ENCODE measurements at regions not wholly inside any gene's neighbourhood (a gene's known extent, or its start where the extent isn't known, plus 50 kb on each side); places are given as distances from the start of the nearest gene placed in this dataset.

DNA sequence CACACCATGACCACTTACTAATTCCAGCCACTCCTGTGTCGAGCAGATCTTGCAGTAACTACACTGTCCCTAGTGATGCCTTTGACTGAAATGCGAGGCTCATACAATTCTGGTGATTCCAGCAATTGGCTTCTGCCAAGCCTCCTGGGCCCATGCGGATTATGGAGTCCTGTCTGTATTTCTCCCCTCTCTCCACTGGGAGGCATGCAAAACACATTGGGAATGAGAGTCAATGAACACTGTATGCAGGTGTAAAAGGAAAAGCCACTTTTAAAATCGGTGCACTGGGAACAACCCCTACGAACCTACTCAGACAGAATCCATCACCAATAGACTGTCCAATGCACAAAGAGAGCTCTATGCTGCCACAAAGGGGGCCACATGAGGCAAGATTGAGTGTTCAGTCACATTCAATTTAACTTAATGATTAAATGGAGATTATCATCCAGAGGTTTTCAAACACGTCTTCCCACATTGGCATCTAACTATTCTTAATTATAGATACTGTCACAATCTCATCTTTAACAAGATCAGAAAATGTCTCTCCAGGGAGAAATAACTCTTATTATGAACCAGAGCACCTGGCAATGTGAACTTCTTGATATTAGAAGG is 550.6 kb downstream of the GLRX3 start:
- no peaks in the 10 kb centered on the region for H3K27me3 ChIP-seq (ENCODE audit: control insufficient read depth, insufficient read depth, low read length)
- POLR2A ChIA-PET: no interaction called here
- TF ChIP-seq, protein P1, sequence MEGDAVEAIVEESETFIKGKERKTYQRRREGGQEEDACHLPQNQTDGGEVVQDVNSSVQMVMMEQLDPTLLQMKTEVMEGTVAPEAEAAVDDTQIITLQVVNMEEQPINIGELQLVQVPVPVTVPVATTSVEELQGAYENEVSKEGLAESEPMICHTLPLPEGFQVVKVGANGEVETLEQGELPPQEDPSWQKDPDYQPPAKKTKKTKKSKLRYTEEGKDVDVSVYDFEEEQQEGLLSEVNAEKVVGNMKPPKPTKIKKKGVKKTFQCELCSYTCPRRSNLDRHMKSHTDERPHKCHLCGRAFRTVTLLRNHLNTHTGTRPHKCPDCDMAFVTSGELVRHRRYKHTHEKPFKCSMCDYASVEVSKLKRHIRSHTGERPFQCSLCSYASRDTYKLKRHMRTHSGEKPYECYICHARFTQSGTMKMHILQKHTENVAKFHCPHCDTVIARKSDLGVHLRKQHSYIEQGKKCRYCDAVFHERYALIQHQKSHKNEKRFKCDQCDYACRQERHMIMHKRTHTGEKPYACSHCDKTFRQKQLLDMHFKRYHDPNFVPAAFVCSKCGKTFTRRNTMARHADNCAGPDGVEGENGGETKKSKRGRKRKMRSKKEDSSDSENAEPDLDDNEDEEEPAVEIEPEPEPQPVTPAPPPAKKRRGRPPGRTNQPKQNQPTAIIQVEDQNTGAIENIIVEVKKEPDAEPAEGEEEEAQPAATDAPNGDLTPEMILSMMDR (IDR thresholded peaks at IDR 0.05; ENCODE audit: insufficient read depth, low read depth, low read length): no peak
- H3K36me3 ChIP-seq (ENCODE audit: control insufficient read depth, insufficient read depth, low read length): no peaks in the 10 kb centered on the region
- CTCF ChIA-PET: no interaction called here
- DNase-seq (ENCODE audit: low read depth): no peak
- H3K4me3 ChIP-seq (ENCODE audit: low read depth, low read length): no peak overlapping the region

DNA sequence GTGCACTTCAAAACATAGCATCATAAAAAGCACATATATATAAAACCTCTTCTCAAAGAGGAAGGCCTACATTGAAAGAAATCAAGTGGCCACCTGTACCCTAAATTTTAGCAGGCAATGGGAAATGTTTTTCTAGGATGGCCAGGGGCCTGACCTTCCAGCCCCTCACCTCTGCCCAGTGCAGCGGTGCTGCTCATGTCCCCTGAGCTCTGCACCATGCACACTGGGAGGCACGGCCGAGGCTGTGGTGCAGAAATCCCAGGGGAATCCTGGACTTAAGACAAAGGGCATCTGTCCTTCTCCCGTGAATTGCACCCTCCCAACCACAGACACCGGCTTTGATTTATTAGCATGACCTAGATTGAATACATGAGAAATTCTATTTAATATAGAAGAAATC is 551.4 kb downstream of the GLRX3 start:
- TF ChIP-seq, protein P1 (IDR thresholded peaks at IDR 0.05; ENCODE audit: insufficient read depth, low read depth, low read length): no peak
- no peaks in the 10 kb centered on the region for H3K27me3 ChIP-seq (ENCODE audit: control insufficient read depth, insufficient read depth, low read length)
- no peak for DNase-seq (ENCODE audit: low read depth)
- no peaks in the 10 kb centered on the region for H3K36me3 ChIP-seq (ENCODE audit: control insufficient read depth, insufficient read depth, low read length)
- ChIA-PET CTCF (no interaction called here), POLR2A (no interaction called here)
- H3K4me3 ChIP-seq (ENCODE audit: low read depth, low read length): no peak overlapping the region

DNA sequence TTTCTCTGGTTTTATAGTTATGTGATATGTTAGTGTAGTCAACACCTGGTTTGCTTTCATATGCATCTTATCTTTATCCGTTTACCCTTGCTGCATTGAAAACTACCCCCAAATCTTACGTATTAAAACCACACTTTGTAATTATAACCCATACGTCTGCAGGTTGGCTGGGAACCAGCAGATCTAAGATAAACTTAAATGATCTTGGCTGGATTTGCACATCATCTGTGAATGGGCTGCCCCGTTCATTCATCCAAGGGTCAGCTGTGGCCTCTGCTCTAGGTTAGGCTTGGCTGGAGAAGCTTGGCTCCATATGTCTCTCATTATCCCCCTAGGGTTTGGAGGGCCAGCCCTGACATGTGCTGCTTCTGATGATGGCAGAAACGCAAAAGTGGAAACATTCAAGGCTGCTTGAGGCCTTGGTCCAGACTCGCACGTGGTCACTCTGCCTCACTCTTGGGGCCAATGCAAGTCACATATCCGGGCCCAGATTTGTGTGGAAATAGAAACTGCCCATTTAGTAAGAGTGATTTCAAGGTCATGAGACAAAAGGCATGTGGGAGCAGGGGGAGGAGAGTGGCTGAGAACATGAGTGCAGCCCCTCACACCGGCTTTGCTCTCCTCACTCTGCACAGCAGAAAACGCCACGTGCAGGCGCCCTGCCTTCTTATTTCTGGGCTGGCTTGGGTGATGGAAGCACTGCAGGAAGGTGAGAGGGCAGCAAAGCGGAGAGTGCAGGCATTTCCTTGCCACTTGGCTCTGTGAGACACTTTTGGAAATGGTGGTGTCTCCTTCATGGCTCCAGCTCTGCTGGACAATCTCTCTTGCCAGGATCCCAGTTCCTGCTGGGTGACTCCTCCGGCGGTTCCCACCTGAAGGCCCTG is 553.8 kb downstream of the GLRX3 start:
- Histone ChIP-seq H3K4me3 (ENCODE audit: low read depth, low read length) (no peak overlapping the region), H3K36me3 (ENCODE audit: control insufficient read depth, insufficient read depth, low read length) (no peaks in the 10 kb centered on the region), H3K27me3 (ENCODE audit: control insufficient read depth, insufficient read depth, low read length) (no peaks in the 10 kb centered on the region)
- no peak for DNase-seq (ENCODE audit: low read depth)
- TF ChIP-seq, protein P1 (IDR thresholded peaks at IDR 0.05; ENCODE audit: insufficient read depth, low read depth, low read length): no peak
- POLR2A ChIA-PET: no interaction called here
- CTCF ChIA-PET: no interaction called here

DNA sequence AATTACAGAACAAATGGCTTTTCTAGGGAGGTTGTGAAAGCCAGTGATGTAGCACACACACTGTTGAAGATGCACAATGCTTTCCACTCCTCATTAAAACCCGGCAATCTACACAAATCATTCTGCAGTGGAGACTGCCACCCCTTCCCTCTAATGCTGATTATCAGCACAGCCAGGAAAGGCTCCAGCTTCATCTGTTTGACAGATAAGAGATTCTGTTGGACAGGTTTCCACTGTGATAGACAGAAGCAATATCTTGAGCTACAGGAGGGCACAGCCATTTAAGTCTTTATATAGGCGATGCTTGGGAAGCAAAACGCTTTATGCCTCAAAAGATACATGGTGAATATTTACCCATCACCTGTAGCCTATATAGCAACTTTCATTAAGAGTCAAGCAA is 555.6 kb downstream of the GLRX3 start:
- Histone ChIP-seq H3K4me3 (ENCODE audit: low read depth, low read length) (no peak overlapping the region), H3K27me3 (ENCODE audit: control insufficient read depth, insufficient read depth, low read length) (no peaks in the 10 kb centered on the region), H3K36me3 (ENCODE audit: control insufficient read depth, insufficient read depth, low read length) (no peaks in the 10 kb centered on the region)
- TF ChIP-seq, protein P1 (IDR thresholded peaks at IDR 0.05; ENCODE audit: insufficient read depth, low read depth, low read length): no peak
- POLR2A ChIA-PET: no interaction called here
- DNase-seq (ENCODE audit: low read depth): no peak
- CTCF ChIA-PET: no interaction called here

DNA sequence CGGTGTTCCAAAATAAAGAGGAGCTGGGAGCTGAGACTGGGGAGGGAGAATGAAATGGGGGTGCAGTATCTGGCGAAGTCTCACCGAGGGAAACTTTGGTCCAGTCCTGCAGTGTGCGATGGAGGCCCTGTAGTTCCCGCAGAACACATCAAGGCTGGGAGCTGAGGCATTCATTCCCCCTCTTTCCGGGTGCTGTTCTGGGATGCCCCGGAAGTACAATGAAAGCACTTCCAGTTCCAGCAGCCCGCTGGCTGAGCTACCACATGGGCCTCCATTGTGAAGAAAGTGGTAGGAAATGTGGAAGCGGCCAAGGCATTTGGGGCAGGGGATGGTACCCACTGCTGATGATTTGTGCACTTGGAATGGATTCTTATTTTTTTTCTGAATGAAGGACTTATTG is 560.7 kb downstream of the GLRX3 start:
- DNase-seq (ENCODE audit: low read depth): no peak
- ChIA-PET CTCF (no interaction called here), POLR2A (no interaction called here)
- Histone ChIP-seq H3K27me3 (ENCODE audit: control insufficient read depth, insufficient read depth, low read length) (no peaks in the 10 kb centered on the region), H3K4me3 (ENCODE audit: low read depth, low read length) (no peak overlapping the region), H3K36me3 (ENCODE audit: control insufficient read depth, insufficient read depth, low read length) (no peaks in the 10 kb centered on the region)
- TF ChIP-seq, protein P1 (IDR thresholded peaks at IDR 0.05; ENCODE audit: insufficient read depth, low read depth, low read length): no peak

Measured in BJ (cell line).